ENCODE measurements at regions not wholly inside any gene's neighbourhood (a gene's known extent, or its start where the extent isn't known, plus 50 kb on each side); places are given as distances from the start of the nearest gene placed in this dataset.

- DNase-seq = no peak
Measured at GRCh38 chr2:45248214-45248613, 239.0 kb upstream of the SIX2 start.

GRCh38 chr2:45244928-45245327, 235.7 kb upstream of the SIX2 start:
- DNase-seq = no peak

- DNase-seq = peak; percentile 9
Measured at GRCh38 chr2:45242161-45242741, 233.0 kb upstream of the SIX2 start.

- no peak for DNase-seq
Measured at GRCh38 chr2:45241061-45241561, 231.9 kb upstream of the SIX2 start.

GRCh38 chr2:45237850-45238542, 228.7 kb upstream of the SIX2 start:
- no peak for DNase-seq

- no peak for DNase-seq
Measured at GRCh38 chr2:45237128-45237527, 227.9 kb upstream of the SIX2 start.

- DNase-seq = no peak
Measured at GRCh38 chr2:45236268-45236667, 227.0 kb upstream of the SIX2 start.

- no peak for DNase-seq
Measured at GRCh38 chr2:45233301-45233700, 224.0 kb upstream of the SIX2 start.

- no peak for DNase-seq
Measured at GRCh38 chr2:45232818-45233217, 223.6 kb upstream of the SIX2 start.

GRCh38 chr2:45229411-45229810, 220.2 kb upstream of the SIX2 start:
- no peak for DNase-seq

- no peak for DNase-seq
Measured at GRCh38 chr2:45227347-45227746, 218.1 kb upstream of the SIX2 start.

GRCh38 chr2:45224993-45225380, 215.7 kb upstream of the SIX2 start:
- DNase-seq = no peak

- no peak for DNase-seq
Measured at GRCh38 chr2:45224321-45224992, 215.2 kb upstream of the SIX2 start.

GRCh38 chr2:45223531-45223930, 214.3 kb upstream of the SIX2 start:
- no peak for DNase-seq

- DNase-seq = no peak
Measured at GRCh38 chr2:45220227-45220626, 211.0 kb upstream of the SIX2 start.

- no peak for DNase-seq
Measured at GRCh38 chr2:45218931-45219339, 209.7 kb upstream of the SIX2 start.

- DNase-seq = no peak
Measured at GRCh38 chr2:45218297-45218696, 209.0 kb upstream of the SIX2 start.

- DNase-seq = no peak
Measured at GRCh38 chr2:45216118-45216517, 206.9 kb upstream of the SIX2 start.

GRCh38 chr2:45214550-45214949, 205.3 kb upstream of the SIX2 start:
- DNase-seq = no peak

- DNase-seq = no peak
Measured at GRCh38 chr2:45212953-45213635, 203.8 kb upstream of the SIX2 start.

- DNase-seq = no peak
Measured at GRCh38 chr2:45211636-45212035, 202.4 kb upstream of the SIX2 start.

GRCh38 chr2:45210462-45211195, 201.4 kb upstream of the SIX2 start:
- DNase-seq = no peak

GRCh38 chr2:45209875-45210274, 200.6 kb upstream of the SIX2 start:
- DNase-seq = no peak

Data from NCI-H1105 treated with DMSO at 0.1 percent for 48 hours (cell line).